Dermis microvascular lymphatic vessel endothelial cell (primary cell): ENCODE measurements at regions not wholly inside any gene's neighbourhood (a gene's known extent, or its start where the extent isn't known, plus 50 kb on each side); places are given as distances from the start of the nearest gene placed in this dataset.
"Not testable (repeated sequence)": the region's sequence is repeated elsewhere in the genome, so short reads cannot be mapped to it uniquely, and the experiment has no call there.

Experiments used
- DNase-seq, 2 donors: peaks; one replicate each; pipeline versions ENCODE4 v3.0.0 to v3.0.0-alpha.2; 2010; ENCODE audit warnings: low read depth in 2 of 2

GRCh38 chr13:107926515-107926914 is 288.8 kb downstream of the LIG4 start:
- not testable (repeated sequence) for DNase-seq

GRCh38 chr13:107916902-107917301 is 298.4 kb downstream of the LIG4 start:
- DNase-seq: not testable (repeated sequence)

DNA sequence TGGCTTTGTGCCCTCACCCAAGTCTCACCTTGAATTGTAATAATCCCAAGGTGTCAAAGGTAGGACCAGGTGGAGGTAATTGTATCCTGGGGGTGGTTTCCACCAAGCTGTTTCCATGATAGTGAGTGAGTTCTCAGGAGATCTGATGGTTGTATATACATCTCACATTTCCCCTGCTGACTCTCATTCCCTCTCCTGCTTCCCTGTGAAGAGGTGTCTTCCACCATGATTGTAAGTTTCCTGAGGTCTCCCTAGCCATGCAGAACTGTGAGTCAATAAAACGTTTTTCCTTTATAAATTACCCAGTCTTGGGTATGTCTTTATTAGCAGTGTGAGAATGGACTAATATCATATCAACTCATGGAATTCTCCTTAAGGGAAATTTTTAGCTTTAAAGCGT is 302.6 kb downstream of the LIG4 start:
- no peak for DNase-seq

DNA sequence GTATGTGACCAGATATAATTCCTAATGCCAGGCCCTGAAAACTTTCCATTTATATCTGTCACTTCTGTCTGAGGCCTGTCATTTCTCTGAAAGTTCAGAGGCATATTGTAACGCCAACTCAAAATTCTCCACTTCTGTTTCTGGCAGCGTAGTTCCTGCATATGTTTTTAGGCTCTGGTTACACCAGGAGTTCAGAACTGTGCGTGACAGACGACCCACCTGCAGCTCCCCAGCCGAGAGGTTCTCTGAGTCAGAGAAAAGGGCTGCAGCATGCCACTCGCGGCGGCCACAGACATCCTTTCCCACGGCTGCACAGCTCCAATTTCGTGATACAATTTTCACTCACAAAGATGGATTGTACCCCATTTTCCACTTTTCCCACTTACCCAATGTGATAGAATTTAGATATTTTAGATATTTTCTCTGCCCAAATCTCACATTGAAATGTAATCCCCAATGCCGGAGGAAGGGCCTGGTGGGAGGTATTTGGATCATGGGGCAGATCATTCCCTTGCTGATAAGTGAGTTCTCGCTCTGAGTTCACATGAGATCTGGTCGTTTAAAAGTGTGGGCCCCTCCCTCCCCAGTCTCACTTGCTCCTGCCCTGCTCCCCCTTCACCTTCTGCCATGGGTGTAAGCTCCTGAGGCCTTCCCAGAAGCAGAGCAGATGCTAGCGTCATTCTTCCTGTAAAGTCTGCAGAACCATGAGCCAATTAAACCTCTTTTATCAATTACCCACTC is 308.1 kb downstream of the LIG4 start:
- DNase-seq: no peak

GRCh38 chr13:107906131-107906530 is 309.2 kb downstream of the LIG4 start:
- no peak for DNase-seq

DNA sequence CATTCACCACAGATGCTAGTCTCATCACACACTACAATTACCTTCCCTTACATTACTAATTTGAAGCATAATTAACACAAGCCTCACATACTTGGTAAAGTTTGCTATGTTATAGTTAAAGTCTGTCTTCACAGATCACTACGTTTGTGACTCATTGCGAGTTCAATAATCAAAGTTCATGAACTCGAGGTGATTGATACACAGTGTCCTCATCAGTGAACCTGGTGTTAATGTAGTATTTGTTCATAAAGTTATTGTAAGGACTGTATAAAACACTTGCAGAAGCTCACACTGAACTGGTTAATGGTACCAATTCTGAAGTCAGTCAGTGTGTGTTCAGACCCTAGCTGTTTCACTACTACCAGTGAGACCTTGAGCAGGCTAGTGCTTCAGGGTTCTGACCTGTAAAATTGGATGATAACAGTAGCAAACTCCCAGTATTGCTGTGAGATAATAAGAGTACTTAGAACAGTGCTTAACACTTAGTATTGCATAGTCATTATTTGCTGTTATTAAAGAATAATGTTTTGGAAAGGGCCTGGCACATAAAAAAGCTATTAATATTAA is 313.3 kb downstream of the LIG4 start:
- no peak for DNase-seq

DNA sequence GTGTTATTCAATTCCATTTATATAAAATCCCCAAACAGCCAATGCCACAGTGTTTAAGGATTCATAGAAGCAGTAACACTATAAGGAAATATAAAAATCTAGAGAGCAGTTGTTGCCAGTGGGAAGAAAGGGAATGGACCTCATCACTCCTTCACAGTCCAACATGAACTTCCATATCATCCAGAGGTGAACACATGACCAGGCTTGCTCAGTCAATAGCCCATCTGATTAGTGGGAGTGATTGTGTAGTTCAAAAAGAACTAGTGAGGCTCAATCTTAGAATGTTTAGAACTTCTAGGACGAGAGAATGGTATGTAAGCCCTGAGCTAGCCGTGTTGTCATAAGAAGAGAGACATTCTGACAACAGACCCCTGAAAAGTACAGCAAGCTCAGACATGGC is 314.1 kb downstream of the LIG4 start:
- DNase-seq: no peak

- peak in 1 of 2 donors; percentile 12 for DNase-seq
Measured at GRCh38 chr13:107900775-107901174, 314.6 kb downstream of the LIG4 start.

GRCh38 chr13:107886118-107886517 is 329.2 kb downstream of the LIG4 start:
- no peak for DNase-seq

DNA sequence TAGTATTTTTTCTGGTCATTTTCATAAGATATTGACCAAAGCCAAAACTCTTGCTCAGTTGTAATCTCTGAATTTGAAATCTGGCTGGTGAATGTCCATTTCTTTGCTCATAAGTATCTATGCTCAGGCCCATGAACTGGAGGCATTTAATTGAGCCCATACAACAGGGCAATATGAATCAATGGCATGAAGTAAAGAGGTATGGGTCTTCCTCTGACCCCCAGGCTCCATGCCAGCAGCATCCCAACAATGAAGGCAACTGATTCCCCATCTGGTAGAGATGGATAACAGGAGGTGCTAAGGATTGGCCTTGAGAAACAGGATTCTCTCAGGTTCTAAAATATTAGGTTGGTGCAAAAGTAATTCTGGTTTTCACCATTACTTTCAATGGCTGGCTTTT is 330.8 kb downstream of the LIG4 start:
- DNase-seq: no peak

- DNase-seq: no peak
Measured at GRCh38 chr13:107883561-107884175, 331.7 kb downstream of the LIG4 start.

DNA sequence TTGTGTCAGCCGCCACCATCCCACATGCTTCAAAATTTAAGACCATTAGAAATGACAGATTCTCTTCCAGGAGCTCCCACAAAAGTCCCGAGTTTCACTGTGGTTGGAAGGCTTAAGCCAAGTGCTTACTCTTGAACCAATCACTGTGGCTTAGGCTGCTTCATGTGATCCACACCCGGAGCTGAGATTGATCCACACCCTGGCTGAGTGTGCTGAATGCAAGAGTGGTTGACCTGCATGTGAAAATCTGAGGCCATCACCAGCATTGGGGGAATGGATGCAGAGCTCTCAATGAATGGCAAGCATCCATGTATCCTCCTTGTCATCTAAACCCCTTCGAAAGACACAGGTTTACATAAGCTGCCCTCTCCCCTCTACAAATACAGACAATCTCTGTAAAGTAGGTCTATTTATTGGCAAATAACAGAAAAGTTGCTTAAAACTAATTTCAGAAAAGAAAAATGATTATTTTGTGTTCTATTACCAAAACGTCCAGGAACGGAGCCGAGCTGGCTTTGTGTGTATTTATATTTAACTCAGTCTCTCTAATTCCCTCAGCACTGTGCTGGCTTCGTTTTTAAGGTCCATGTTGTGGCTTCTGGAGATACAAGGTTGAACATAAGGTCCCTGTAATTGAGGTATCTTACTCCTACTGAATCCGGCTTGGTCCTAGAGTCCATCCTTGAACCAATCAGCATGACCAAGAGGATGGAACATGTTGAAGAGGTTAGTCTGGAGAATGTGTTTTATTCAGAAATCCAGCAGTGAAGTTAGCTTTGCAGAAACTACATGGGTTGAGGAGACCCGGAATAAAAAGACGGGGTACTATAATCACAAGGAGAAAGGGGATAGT is 332.4 kb downstream of the LIG4 start:
- no peak for DNase-seq

- no peak for DNase-seq
Measured at GRCh38 chr13:107881362-107881761, 334.0 kb downstream of the LIG4 start.

DNA sequence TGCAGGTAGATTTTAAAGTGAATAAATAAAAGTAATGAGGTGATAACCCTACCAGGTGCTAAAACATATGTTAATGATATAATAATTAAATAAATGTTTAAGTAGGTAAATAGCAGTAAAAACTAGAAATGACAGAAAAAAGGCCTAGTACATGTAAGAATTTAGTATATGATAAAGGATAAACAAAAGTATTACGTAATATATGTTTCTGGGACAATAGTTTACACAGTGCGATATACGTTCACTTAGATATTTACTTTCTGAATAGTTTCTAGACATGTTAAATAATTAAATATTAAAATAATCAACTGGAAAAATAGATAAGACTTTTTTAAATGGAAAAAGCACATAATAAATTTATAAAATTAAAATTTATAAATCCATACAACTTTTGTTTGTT is 340.9 kb downstream of the LIG4 start:
- DNase-seq: no peak

- DNase-seq: no peak
Measured at GRCh38 chr13:107873926-107874325, 341.4 kb downstream of the LIG4 start.

DNA sequence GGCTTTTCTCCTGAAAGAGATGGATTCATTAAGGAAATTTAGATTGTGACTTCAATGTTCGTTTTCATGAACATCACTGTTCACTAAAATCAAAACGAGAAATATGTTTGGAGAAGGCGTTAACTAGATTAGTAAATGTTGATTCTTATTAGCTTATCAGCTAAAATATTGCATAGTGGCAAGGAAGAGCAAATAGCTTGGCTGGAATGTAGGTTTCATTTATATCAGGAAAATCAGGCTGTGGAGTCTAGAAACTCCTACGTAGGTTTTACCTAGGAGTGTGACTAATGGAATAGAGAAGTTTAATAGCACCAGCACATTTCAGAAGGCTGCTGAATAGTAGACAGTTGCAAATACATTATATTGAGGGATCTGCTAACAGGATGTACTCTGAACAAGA is 344.9 kb downstream of the LIG4 start:
- DNase-seq: no peak

GRCh38 chr13:107867701-107868661 is 347.4 kb downstream of the LIG4 start:
- DNase-seq: peak; percentile 20 to 59

DNA sequence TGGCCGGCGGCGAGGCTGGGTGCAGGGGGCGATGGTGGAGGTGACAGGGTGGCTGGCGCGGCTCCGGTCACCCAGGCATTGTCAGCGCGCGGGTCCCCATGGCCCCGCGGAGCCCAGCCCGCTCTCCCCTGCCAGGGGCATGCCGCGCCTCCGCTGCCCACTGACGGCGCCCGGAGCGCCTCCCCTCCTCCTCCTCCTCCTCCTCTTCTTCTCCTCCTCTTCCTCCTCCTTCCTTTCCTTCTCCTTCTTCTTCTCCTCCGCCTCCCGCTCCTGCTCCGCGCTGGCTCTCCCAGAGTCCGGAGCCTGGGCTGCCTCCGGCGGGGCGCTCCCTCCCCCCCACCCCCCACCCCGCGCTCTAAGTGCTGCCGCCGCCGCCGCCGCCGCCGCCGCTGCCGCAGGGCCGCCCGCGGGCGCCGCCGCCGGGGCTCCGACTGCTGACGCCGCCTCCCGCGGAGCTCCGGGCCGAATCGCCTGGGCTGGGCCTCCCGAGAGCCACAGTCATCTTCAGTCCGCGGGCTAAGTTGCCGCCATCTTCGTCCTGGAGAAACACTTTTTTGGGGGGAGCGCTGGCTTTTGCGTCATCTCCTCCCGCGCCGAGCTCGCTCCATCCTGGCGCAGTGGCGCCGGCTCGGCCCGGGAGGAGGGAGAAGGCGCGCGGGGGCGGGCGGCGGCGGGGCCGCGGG is 348.3 kb downstream of the LIG4 start:
- DNase-seq: peak in 1 of 2 donors; percentile 34

DNA sequence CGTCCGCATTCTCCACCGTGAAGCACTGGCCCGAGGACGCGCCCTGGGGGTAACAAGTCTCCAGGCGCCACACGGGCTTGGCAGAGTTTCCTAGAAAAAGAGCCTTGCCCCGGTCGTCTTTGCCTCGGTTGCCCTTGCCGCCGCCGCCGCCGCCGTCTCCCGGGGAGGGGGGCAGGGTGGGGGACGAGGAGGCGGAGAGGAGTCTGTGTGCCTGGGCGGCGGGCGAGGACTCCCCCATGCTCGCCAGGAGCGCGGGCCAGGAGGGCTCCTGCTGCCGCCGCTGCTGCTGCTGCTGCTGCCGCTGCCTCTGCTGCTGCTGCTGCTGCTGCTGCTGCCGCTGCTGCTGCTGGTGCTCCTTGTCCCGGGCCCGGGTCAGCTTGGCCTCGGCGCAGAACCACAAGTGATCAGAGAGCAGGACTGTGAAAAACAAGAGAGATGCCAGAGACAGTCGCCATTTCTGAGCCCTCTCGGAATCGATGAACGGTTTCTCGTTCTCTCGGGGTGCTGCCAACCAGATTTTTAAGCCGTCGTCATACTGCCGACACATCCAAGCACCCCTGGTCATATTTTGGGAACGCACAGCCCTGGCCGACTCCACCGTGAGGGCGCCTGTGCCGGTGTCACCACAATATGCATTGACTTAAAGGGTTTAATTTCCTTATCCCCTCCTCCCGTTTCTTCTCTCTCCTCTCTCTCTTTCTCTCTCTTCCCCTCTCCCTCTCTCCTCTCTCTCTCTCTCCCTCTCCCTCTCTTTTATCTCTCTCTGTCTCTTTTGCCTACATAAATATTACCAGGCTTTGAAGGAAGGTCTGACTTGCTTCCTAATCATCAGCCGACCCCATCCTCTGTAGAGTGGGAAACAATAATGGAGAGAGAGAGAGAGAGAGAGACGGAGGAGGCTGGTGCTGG is 349.1 kb downstream of the LIG4 start:
- DNase-seq: peak in 1 of 2 donors; percentile 48
